ENCODE measurements at regions not wholly inside any gene's neighbourhood (a gene's known extent, or its start where the extent isn't known, plus 50 kb on each side); places are given as distances from the start of the nearest gene placed in this dataset.

DNA sequence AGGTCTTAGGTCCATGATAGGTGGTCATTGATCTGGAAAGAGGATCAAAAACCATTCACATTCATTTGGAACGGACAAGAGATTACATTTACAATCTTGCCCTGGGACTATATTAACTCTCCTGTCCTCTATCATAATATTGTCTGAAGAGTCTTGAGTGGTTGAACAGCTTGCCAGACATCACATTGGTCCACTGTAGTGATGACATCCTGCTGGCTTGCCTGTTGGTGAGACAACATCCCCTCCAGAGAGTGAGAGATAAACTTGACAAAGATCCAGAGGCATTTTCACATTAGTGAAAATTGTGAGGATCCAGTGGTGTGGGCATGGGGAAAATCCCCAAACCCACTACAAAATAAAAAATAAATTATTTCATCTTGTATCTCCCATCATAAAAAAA lies 155.7 kb upstream of the LEF1 start:
- no peak for DNase-seq

DNA sequence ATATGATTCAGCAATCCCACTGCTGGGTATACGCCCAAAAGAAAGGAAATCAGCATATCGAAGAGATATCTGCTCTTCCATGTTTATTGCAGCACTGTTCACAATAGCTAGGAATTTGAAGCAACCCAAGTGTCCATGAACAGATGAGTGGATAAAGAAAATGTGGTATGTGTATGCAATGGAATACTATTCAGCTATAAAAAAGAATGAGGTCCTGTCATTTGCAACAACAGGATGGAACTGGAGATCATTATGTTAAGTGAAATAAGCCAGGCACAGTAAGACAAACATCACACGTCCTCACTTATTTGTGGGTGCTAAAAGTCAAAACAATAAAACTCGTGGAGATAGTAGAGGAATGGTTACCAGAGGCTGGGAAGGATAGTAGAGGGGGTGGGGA lies 153.8 kb upstream of the LEF1 start:
- no peak for DNase-seq

DNA sequence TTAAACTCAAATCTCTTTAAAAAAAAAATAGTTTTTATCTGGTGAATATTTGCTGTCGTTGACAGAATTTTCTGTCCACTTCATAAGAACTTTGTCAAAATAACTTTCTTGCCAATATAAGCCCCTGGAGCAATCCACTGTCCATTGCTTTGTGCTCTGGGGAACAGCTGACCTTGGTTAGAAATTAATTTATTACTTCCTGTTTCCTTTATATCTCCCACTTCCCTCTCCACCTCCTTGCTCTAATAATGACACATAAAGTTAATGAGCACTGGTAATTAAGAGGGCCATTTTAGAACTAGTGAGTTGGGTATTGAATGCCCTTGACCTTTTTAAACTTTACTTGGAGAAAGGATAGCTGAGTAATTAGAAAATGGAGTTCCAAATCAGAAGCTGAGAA lies 151.3 kb upstream of the LEF1 start:
- DNase-seq, result no peak

DNA sequence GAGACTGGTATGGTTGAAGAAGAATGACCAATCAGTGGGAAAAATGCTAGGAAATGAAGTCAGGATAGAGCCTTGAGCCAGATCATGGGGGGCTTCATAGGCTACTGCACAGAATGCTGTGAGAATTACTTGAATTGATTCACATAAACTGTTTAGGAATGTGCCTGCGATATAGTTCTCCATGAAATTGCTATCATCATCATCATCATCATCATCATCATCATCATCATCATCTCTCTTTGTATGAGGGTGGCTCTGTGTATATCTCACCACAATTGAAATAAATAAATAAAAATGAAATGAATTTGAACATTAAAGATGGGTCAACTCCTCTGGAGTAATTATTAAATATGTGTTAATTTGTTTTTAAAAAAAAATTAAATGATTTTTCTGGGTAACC lies 148.6 kb upstream of the LEF1 start:
- no peak for DNase-seq

GRCh38 chr4:108315694-108316093 lies 147.0 kb upstream of the LEF1 start:
- DNase-seq, result no peak

- DNase-seq, result no peak
These were observed 146.3 kb upstream of the LEF1 start for GRCh38 chr4:108314900-108315589.

DNA sequence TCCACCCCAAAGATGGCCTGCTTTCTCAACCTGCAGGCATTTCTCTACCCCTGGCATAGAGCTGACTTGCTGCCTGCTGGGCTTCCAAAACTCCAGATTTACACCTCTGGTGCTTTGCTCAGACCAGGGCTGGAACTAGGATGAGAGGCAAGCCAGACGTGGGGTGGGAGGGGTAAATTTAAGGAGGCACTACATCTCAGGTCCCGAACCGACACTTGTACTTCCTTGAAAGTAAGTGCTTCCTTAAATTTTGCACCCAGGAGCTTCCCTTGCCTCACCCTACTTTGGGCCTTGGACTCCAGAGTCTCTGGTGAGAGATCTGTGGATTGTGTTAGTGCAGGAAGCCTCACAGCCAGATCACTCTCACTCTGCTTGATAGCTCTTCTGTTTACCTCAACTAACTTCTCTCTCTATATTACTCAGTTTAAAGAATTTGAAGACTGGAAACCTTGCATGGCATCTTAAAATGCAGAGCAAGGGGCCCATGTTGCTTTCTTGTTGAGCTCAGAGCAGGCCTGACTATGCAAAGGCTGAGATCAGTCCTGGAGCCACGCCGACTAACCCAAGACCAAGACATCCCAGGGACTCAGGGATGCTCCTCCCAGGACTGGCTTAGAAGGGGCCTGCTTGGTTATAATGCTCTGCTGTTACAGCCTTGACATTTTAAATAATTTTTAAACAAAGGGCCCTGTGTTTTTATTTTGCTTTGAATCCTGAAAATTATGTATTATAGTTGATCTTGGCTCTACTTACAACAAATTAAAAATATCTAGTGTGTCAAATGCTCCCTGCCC lies 145.0 kb upstream of the LEF1 start:
- no peak for DNase-seq

- no peak for DNase-seq
These were observed 142.6 kb upstream of the LEF1 start for GRCh38 chr4:108311313-108311712.

DNA sequence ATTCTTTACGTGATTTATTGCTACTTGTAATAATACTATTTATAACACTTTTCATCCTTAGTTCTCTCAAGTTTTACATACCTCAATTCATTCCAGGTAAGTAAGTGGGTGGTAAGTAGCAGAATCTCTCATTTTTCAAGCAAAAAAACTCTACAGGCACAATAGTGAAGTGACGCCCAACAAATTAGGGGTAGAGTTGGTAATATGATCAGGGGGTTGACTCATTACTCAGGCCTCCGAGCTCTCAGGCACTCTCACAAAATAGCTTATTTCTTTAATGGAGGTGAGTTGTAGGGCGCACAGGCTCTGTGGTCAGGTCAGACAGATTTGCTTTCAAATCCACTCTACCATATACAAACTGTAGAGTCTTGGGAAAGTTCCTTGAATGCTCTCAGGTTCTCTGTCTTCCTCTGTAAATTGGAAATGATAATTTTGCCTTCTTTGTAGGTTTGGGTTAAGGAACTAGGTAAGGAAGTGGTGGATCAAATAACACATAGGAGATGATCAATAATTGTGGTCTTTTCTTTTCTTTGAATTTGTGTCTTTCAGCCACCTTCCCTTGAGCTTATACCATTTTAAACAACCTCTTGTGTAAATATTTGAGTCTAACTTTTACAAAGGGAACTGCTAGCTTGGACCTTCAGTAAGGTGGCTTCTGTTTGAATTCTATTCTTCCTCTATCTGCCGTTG lies 134.9 kb upstream of the LEF1 start:
- DNase-seq, result no peak

GRCh38 chr4:108301545-108302251 lies 133.0 kb upstream of the LEF1 start:
- DNase-seq, result no peak

DNA sequence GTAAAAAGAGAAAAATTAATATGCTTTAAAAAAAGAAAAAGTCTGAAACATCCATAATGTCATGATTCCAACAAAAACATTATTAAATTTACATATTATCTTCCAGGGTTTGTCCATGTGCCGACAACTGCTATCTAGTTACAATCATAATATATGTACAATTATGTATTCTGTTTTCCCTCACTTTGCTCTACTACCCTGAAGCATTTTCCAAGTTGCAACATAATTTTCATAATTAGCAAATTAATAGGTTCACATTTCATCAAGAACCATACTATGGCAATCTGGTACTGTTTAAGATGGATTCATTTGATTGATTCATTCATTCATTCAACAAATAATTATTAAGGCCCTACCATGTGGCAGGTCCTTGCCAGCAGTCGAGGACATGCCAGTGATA lies 128.9 kb upstream of the LEF1 start:
- DNase-seq, result no peak

- DNase-seq, result no peak
These were observed 123.5 kb upstream of the LEF1 start for GRCh38 chr4:108292229-108292628.

DNA sequence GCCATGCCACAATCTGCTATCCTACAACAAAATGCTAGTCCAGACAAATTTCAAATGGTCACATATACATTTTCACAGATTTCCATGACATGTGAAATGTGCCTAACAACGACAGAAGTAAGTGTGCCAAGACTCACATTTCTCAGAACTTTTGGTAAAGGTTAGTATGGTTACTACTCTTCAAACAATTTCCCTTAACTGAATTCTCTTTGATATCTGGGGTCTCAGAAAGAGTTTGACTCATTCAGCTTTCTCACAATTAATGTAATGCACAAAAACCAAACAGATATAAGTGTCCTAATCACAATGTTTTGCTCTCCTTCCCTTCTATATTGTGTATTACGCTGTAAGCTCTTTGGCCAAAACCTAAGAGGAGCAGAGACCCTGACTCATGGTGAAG lies 122.4 kb upstream of the LEF1 start:
- no peak for DNase-seq

DNA sequence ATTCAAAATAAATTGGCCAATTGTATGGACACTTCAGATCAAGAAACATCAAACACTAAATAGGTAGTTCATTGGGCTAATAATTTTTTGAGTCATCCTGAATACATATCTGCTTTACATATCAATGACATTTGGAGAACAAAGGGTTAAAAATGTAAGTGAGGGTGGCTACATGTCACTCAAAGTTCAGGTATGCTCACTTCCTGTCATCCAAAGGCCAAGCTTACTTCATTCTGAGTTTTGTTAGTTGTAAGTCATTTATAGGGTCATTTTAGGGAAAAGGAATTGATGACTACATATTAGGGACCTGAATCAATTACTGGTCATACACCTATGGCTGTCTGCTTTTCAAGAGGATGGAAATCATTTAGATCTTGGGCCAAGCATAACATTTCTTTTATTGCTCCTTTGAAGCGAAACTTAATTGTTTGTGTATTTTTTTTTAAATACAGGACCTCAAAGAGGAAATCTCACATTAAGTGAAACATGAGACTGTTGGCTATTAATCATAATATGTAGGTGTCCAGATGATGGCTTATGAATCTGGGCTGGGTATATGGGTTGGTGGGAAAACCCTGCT lies 119.2 kb upstream of the LEF1 start:
- no peak for DNase-seq

- DNase-seq, result no peak
These were observed 111.3 kb upstream of the LEF1 start for GRCh38 chr4:108280072-108280471.

GRCh38 chr4:108276690-108277089 lies 108.0 kb upstream of the LEF1 start:
- DNase-seq, result no peak

- DNase-seq, result no peak
These were observed 104.3 kb upstream of the LEF1 start for GRCh38 chr4:108272986-108273385.

GRCh38 chr4:108272561-108272960 lies 103.8 kb upstream of the LEF1 start:
- no peak for DNase-seq

DNA sequence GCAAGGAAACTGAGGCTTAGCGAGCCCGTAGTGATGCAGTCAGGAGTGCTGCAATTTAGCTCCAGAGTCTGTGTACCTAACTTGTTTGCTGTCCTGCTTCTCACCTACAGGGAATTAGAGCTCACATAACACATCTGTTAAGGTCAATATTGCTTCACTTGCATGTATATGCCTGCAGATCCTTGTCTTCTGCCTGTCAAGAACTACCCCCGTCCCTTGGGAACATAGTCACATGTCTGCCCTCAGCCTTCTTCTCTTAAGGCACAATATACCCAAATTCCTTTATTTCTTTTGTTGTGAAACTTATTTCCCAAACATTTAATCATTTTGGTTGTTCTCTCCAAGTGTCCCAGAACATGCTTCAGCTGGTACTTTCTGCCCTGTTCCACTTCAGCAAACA lies 103.3 kb upstream of the LEF1 start:
- no peak for DNase-seq

GRCh38 chr4:108270466-108271450 lies 102.0 kb upstream of the LEF1 start:
- no peak for DNase-seq

- no peak for DNase-seq
These were observed 96.0 kb upstream of the LEF1 start for GRCh38 chr4:108264693-108265092.

DNA sequence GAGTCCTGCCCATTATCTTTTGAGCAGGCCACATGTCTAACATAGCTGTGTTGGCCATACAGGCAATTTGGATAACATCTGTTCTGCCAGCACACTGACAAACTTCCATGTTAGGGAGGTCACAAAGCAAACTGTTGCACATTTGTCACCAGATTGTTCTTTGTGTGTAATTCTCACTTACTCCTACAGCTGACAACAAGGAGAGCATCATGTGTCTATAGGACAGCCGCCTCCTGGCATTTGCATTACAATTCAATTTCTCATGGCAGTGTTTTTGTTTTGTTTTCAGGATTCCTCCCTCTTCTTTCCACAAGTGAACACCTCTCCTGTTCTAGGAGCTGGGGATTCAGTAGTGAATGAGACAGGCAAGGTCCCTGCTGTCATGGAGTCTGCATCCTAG lies 94.3 kb upstream of the LEF1 start:
- no peak for DNase-seq
